ENCODE measurements at regions not wholly inside any gene's neighbourhood (a gene's known extent, or its start where the extent isn't known, plus 50 kb on each side); places are given as distances from the start of the nearest gene placed in this dataset.

DNA sequence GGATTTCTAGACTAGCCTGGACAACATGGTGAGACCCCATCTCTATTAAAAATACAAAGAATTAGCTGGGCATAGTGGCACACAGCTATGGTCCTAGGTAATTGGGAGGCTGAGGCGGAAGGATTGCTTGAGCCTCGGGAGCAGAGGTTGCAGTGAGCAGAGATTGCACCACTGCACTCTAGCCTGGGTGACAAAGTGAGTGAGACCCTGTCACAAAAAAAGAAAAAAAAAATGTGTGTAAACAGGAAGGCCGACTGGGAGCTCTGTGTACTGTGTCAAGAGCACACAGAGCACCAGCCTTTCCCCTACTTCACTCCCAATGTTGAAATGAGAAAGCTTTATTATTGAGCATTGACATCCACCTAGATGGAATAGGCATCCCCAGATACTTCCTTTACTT, 681.7 kb upstream of the FSHR start:
- H3K27ac ChIP-seq: no peak overlapping the region
- in situ Hi-C loops (cut with MboI; ENCODE audit: low pct_ligation_motif_present in 1 of 4, low pct_unique_long_range_greater_than_20kb in 1 of 4, low sequenced_read_pairs in 3 of 4): no loop called here
- no peak overlapping the region for H3K4me3 ChIP-seq
- no peaks in the 10 kb centered on the region for H3K4me1 ChIP-seq
- 25 to 63% methylated on average over 1 to 3 of the region's 3 CpGs for WGBS, 2 donors (ENCODE audit: low coverage in 1 of 2)
- intact Hi-C loops (cut with DNase I; ENCODE audit: low total_unique reads): no loop called here
- no peak for DNase-seq
- H3K9me3 ChIP-seq: no peaks in the 10 kb centered on the region
- no peaks in the 10 kb centered on the region for H3K36me3 ChIP-seq
- TF ChIP-seq POLR2AphosphoS5 (IDR thresholded peaks at IDR 0.05) (no peak), EP300 (IDR thresholded peaks at IDR 0.05; ENCODE audit: low read depth) (no peak), POLR2A (IDR thresholded peaks at IDR 0.05) (no peak)
- TF ChIP-seq, protein P1, sequence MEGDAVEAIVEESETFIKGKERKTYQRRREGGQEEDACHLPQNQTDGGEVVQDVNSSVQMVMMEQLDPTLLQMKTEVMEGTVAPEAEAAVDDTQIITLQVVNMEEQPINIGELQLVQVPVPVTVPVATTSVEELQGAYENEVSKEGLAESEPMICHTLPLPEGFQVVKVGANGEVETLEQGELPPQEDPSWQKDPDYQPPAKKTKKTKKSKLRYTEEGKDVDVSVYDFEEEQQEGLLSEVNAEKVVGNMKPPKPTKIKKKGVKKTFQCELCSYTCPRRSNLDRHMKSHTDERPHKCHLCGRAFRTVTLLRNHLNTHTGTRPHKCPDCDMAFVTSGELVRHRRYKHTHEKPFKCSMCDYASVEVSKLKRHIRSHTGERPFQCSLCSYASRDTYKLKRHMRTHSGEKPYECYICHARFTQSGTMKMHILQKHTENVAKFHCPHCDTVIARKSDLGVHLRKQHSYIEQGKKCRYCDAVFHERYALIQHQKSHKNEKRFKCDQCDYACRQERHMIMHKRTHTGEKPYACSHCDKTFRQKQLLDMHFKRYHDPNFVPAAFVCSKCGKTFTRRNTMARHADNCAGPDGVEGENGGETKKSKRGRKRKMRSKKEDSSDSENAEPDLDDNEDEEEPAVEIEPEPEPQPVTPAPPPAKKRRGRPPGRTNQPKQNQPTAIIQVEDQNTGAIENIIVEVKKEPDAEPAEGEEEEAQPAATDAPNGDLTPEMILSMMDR (IDR thresholded peaks at IDR 0.05): no peak
- H3K27me3 ChIP-seq: no peaks in the 10 kb centered on the region

DNA sequence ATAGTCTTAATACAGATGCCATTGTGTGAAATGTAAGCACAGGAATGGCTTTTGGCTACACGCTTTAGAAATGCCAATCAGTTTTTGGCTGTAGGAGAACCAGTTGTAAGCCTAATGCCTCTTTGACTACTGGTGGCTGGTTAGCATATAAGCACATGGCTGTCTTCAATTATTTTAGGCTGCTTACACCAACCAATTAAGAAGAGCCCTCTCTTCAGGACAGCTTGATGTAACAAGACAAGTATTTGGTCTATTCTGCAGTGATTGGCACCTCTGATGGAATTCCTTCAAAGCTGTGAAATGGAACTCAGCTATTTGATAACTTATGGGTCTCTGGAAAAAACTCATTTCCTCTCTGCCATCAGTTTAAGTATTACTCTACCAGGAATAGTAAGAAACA, 680.1 kb upstream of the FSHR start:
- WGBS, 2 donors (ENCODE audit: low coverage in 1 of 2): 70 to 82% methylated on average over 1 of the region's 1 CpG
- Histone ChIP-seq H3K4me3 (no peak overlapping the region), H3K4me1 (no peaks in the 10 kb centered on the region), H3K36me3 (no peaks in the 10 kb centered on the region), H3K27me3 (no peaks in the 10 kb centered on the region), H3K27ac (no peak overlapping the region), H3K9me3 (no peaks in the 10 kb centered on the region)
- intact Hi-C loops (cut with DNase I; ENCODE audit: low total_unique reads) (no loop called here), in situ Hi-C loops (cut with MboI; ENCODE audit: low pct_ligation_motif_present in 1 of 4, low pct_unique_long_range_greater_than_20kb in 1 of 4, low sequenced_read_pairs in 3 of 4) (no loop called here)
- TF ChIP-seq, protein P1 (IDR thresholded peaks at IDR 0.05): no peak
- no peak for DNase-seq

DNA sequence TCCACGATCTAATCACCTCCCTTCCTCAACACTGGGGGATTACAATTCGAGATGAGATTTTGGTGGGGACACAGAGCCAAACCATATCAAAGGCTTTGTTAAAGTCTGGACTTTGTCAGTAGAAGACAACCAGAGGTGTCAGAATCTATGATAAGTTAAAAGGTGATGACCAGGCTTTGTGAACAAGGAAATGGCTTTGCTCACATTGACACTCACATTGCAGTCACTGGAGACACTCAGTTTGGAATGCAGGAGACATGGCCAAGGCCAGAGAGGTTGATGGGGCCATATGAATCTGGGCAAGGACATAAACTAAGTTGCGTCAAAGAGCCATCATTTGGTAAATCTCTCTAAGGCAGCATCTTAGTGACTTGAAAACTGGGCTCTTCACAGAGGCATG, 678.2 kb upstream of the FSHR start:
- Histone ChIP-seq H3K27ac (no peak overlapping the region), H3K36me3 (no peaks in the 10 kb centered on the region), H3K27me3 (no peaks in the 10 kb centered on the region), H3K4me1 (no peaks in the 10 kb centered on the region), H3K4me3 (no peak overlapping the region), H3K9me3 (no peaks in the 10 kb centered on the region)
- no peak for TF ChIP-seq EP300 (IDR thresholded peaks at IDR 0.05; ENCODE audit: low read depth)
- TF ChIP-seq POLR2A (IDR thresholded peaks at IDR 0.05): no peak
- TF ChIP-seq, protein P1 (IDR thresholded peaks at IDR 0.05): no peak
- no peak for TF ChIP-seq POLR2AphosphoS5 (IDR thresholded peaks at IDR 0.05)
- WGBS, 2 donors (ENCODE audit: low coverage in 1 of 2): 55 to 80% methylated on average over 1 to 3 of the region's 3 CpGs
- no peak for DNase-seq
- intact Hi-C loops (cut with DNase I; ENCODE audit: low total_unique reads) (no loop called here), in situ Hi-C loops (cut with MboI; ENCODE audit: low pct_ligation_motif_present in 1 of 4, low pct_unique_long_range_greater_than_20kb in 1 of 4, low sequenced_read_pairs in 3 of 4) (no loop called here)

DNA sequence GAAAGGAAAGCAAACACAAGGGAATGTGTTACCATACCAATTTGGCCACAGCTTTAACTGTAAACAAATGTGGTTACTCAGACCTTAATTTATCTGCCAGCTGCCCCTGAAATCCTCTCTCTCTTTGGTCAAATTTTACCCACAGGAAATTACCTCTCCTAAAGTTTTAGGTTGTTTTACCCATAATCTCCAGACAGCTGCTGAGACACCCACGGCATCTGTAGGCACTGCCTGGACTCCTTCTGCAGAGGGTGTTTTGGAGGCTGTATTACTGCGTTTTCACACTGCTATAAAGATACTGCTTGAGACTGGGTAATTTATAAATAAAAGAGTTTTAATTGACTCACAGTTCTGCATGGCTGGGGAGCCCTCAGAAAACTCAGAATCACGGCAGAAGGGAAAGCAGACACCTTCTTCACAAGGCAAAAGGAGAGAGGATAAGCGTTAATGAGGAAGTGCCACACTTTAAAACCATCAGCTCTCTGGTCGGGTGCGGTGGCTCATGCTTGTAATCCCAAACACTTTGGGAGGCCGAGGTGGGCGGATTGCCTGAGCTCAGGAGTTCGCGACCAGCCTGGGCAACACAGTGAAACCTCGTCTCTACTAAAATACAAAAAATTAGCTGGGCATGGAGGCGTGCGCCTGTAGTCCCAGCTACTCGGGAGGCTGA, 677.5 kb upstream of the FSHR start:
- no peak overlapping the region for H3K4me3 ChIP-seq
- intact Hi-C loops (cut with DNase I; ENCODE audit: low total_unique reads) (no loop called here), in situ Hi-C loops (cut with MboI; ENCODE audit: low pct_ligation_motif_present in 1 of 4, low pct_unique_long_range_greater_than_20kb in 1 of 4, low sequenced_read_pairs in 3 of 4) (no loop called here)
- TF ChIP-seq, protein P1 (IDR thresholded peaks at IDR 0.05): no peak
- TF ChIP-seq POLR2AphosphoS5 (IDR thresholded peaks at IDR 0.05) (no peak), EP300 (IDR thresholded peaks at IDR 0.05; ENCODE audit: low read depth) (no peak), POLR2A (IDR thresholded peaks at IDR 0.05) (no peak)
- no peaks in the 10 kb centered on the region for H3K27me3 ChIP-seq
- 49 to 68% methylated on average over 10 to 14 of the region's 14 CpGs for WGBS, 2 donors (ENCODE audit: low coverage in 1 of 2)
- H3K27ac ChIP-seq: no peak overlapping the region
- no peak for DNase-seq
- H3K36me3 ChIP-seq: no peaks in the 10 kb centered on the region
- no peaks in the 10 kb centered on the region for H3K4me1 ChIP-seq
- H3K9me3 ChIP-seq: no peaks in the 10 kb centered on the region

Measured in transverse colon (tissue), 4 donors.